HG03159 (cell line): ENCODE measurements at regions not wholly inside any gene's neighbourhood (a gene's known extent, or its start where the extent isn't known, plus 50 kb on each side); places are given as distances from the start of the nearest gene placed in this dataset.
"Not testable (repeated sequence)": the region's sequence is repeated elsewhere in the genome, so short reads cannot be mapped to it uniquely, and the experiment has no call there.

Experiments
- ATAC-seq: cut with Tn5 transposase; IDR thresholded peaks from one replicate; pipeline ENCODE4 v1.9.1; 2021; ENCODE audit warnings: mild to moderate bottlenecking, moderate library complexity; ENCODE audit not compliant: unreplicated experiment

DNA sequence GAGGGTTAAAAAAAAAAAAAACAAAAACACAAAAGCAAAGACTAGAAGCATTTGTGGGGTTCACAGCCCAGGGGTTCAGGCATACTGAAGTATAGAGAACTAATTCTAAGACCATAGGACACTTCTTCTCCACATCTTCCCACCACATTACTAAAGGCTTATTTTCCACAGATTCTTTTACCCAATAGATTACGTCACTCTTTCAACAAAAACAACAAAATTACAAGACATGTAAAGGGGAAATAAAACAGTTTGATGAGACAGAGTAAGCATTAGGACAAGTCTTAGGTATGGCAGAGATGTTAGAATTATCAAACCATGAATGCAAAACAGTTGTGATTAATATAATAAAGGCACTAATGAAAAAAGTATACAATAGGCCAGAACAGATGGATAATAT, 2013.7 kb downstream of the MRPL39 start:
- ATAC-seq, result no peak

DNA sequence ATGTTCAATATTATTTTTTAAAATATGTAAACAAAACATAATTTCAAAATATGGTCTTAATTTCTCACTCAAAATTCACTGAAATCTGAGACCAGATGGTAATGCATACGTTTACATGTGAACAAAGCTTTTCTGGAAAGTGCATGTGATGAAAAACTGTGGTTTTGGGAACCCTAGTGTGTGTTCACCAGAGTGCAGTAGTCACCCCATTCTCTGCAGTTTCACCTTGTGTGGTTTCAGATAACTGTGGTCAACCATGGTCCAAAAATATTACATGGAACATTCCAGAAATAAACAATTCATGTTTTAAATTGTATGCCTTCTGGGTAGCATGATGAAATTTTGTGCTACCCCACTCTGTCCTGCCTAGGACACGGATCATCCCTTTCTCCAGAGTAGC, 2021.9 kb downstream of the MRPL39 start:
- no peak for ATAC-seq

DNA sequence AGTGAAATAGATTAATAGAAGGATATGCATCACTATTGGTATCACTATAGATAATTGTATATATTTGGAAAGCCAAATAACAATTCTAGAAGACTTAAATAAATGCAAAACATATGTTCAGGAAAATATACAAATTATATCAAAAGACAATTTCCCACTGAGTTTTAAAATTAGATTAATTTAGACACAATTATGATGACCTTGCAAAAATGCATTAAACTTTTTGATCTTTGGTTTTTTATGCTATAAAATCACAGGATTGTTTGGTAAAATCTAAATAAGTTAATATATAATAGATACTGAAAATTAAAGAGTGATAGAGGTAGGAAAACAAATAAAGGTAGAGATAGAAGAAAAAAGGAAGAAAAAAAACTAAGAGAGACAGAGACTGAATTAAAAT, 2027.7 kb downstream of the MRPL39 start:
- ATAC-seq, result no peak

DNA sequence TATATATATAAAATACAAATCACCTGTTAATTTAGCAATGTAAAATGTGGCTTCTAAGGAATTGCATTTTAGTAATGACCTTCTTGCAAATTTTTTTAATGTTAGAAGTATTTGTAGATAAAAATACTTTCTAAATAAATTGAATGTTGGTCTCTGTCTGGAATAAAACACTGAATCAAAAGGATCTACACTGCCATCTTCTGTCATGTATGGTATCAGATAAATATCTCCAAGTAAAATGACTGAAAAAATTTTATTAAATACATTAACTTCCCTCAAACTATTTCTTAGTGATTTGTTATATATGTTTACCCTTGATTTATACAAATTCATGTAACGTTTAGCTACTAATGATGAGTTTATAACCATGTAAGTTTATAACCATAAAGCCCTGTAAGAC, 2029.3 kb downstream of the MRPL39 start:
- ATAC-seq, result no peak

DNA sequence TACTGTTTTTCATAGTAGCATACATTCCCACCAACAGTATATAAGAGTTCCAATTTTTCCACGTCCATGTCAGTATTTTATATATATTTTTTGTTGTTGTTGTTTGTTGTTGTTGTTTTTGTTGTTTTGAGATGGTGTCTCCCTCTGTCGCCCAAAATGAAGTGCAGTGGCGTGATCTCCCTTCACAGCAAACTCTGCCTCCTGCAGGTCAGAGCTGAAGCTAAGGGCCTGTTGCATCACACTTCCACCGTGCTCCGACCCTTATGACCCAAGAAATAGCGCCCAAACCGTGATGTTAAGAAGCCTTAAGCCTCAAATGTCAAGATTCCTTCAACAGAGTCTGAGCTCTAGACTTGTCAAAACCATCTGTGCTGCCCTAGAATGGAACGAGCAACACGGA, 2032.3 kb downstream of the MRPL39 start:
- no peak for ATAC-seq

DNA sequence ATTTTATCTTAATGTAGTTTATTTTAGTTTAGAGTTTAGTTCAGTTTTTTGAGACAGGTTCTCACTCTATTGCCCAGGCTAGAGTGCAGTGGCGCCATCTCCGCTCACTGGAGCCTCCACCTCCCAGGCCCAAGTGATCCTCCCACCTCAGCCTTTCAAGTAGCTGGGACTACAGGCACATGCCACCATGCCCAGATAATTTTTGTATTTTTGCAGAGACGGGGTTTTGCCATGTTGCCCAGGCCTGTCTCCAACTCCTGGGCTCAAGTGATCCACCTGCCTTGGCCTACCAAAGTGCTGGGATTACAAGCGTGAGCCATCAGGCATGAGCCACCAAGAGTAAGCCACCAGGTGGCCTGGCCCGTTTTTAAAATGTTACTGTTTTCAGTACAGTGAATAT, 2058.4 kb downstream of the MRPL39 start:
- not testable (repeated sequence) for ATAC-seq

DNA sequence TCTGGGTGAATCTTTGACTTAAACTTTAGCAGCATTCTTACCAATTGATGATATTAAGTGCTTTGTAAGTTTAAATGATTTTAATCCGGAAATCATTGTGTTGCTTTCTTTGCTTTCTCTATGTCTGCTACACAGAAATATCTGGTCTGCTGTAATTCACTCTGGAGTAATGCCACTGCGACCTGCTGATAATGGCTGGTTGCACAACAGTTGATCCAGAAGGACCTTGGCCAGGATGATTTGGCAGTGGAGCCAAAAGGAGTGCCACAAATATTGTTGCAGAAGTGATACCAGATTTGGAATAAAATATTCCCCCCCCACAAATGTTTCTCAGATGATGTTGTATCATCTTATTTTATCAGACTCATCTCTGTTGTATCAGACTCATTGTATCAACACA, 2063.9 kb downstream of the MRPL39 start:
- no peak for ATAC-seq

DNA sequence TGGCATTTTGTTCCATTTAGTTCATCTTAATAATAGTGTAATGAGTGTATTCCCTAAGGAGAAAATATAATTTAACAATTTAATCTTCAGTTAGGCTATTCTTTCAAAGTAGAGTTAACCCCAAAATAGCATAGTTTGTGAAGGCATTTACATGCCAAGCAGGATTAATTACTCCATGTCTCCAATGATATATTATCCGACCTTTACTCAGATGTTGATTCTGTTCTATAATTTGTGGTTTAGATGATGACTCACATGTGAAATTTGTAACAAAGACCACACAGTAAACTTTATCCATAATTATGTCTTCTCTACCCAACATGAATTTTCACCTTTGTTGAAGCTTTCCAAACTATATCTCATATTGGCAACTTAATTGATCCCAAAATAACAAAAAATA, 2065.2 kb downstream of the MRPL39 start:
- no peak for ATAC-seq

DNA sequence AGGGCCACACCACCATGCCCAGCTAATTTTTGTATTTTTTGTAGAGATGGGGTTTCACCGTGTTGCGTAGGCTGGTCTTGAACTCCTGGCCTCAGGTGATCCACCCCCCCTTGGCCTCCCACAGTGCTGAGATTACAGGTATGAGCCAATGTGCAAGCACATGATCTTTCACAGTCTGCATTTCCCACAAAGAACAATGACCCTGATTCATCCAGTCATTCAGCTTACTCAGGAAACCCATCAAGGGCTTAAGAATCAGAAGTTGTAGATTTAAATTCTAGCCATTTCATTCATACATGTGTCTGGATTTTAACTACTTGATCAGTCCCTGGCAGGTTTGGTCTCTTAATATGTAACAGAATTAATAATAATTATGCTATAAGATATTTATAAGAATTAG, 2065.7 kb downstream of the MRPL39 start:
- no peak for ATAC-seq

DNA sequence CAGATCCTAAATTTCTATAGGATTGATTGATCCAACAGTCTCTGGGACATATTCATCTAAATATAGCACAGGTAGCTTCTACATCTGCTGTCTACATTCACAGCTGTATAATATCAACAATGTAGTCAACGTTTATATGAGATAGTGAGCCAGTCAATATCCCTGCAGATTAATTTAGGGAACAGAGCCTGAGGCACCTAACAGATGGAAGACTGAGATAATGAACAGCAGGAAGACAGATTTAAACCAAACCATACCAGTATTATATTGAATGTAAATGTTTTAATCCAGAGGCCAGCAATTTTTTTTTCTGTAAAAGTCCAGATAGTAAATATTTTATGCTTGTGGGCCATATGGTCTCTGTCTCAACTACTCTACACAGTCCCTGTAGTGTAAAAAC, 2072.4 kb downstream of the MRPL39 start:
- ATAC-seq, result no peak

DNA sequence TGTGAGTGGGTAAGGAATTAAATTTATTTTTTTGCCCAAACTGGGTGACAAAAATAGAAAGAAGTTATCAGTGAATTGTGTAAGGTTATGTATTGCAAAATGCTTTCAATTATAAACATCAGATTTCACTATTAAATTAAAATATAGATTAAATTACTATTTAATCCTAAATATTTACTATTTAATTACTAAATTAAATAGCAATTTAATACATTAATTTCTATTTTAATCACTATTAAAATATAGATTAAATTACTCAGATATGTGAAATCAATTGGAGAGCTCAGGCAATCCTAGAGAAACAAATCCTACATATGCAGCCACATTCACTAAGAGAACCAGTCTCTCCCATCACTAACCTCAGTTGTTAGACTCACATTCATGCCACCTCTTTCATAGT, 2075.8 kb downstream of the MRPL39 start:
- no peak for ATAC-seq

DNA sequence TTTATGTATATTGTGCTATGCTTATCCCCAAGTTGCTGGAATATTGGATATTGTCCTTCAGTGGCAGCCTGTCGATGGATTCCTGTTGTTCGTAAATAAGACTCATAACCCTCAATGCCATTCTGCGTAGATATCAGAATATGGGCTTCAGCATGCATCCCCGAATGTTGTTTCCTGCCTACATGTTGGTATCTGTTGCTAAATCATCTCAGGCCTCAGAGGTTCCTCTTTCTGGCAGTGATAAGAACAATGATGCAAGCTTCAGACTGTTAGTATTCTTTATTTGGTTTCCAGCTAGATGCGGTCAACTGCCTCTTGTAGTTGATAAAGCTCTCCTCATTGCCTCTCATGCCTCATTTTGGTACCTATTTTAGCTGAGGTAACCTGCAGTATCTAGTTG, 2082.6 kb downstream of the MRPL39 start:
- ATAC-seq, result no peak

DNA sequence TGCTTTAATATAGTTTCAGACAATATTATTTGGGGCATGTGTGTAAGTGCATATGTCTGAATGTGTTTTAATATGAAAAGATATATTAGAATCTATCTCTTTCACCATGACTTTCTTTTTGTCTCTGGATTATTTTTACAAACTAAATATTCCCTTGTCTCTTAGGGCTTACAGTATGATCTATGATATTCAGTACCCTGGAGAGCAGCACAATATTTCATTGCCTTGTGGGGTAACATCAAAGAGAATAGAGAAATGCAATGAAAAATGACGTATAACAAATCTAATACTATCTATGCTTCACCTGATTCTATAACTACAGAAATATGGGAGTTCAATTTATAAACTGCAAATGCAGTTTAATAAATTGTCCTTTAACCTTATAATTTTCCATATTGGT, 2084.5 kb downstream of the MRPL39 start:
- ATAC-seq, result no peak

DNA sequence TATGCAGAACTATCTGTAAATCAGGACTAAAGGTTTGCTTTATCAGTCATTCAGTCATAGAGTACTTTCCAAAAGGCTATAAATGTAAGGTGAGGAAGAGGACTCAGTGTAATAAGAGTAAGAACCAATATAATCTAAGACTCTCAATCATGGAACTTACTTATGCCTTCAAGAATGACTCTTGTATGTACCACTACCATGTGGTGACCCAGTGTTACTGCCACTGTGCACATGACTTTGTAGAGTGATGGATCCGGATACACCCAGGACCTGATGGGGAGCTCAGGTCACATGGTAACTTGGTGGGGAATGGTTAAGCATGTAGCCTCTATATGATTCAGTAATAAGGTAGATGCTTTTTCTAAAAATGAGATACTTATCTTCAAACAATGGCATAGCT, 2099.8 kb downstream of the MRPL39 start:
- ATAC-seq, result peak; percentile 65

DNA sequence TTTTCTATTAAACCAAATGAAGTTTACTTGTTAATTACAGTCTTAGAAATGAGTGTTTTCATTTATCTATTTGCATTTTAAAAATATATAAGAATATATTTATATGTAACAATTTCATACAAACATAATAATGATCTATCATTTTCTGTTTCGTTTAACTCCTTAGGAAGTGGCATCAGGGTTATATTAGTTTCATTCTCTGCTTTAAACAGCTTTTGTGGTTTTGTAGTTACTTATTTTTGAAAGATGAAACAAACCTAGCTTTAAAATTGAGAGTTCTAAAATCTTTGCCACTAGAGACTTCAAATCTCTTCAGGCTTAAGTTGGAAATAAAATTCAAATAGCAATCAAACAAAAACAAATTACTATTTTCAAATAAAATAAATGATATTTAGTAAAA, 2110.6 kb downstream of the MRPL39 start:
- peak; percentile 96 for ATAC-seq

DNA sequence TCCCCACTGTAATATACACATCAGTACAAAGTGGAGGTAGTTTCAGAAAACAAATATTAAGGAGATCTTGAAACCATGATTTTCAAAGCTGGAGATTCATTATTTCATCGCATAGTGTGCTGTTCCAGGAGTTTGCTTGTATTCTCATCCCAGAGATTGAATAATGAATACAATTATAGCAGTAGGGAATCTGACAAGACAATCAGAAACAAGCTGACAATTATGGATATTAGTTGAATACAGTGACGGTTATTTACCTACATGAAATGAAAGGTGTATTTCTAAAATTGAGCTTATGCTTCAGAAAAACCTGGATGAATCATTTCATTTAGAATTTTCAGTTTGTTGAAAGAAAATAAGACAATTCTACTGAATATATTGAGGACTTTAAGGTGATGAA, 2119.0 kb downstream of the MRPL39 start:
- no peak for ATAC-seq

DNA sequence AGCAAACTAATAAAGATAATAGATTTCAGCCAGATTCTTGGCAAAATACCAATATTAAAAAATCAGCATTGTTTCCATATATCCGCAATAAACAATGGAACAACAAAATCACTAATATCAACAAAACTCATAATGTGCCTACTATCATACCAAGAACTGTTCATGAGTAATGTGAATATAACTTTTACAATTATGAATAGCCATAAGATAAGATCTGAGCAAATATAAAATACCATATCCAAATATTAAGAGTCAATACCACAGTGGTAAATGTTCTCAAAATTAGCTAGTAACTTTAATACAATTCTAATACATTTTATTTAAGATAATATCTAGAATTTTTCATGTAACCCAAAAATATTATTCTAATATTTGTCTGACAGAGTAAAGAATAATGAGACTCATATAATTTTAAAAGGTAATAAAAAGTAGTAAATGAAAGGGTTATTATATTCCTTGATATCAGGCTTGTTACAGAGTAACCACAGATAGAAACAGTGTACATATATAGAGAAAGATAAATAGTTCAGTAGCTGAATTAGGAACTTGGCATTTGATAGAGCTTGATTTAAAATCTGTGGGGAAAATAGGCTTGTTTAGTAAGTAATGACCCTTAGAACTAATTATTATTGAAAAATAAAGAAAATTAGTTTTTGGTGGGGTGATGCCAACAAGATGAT, 2126.6 kb downstream of the MRPL39 start:
- ATAC-seq, result no peak

DNA sequence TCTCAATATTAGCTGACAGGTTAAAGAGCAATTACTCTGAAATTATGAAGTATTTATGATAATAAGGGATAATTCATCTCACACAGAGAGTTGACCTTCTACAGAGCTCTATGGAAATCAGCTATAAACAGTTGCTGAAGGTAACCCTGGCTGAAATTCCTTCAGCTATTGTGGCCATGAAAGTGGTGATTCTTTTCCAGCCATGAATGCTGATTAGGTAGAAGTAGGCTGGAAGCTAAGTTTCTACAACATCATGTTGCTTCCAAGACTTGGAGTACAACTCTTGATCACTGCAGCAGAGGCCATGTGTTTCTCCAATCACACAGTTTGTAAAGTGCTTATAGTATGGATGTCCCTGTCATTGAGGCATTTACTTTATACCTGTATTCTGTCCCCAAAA, 2128.9 kb downstream of the MRPL39 start:
- no peak for ATAC-seq

DNA sequence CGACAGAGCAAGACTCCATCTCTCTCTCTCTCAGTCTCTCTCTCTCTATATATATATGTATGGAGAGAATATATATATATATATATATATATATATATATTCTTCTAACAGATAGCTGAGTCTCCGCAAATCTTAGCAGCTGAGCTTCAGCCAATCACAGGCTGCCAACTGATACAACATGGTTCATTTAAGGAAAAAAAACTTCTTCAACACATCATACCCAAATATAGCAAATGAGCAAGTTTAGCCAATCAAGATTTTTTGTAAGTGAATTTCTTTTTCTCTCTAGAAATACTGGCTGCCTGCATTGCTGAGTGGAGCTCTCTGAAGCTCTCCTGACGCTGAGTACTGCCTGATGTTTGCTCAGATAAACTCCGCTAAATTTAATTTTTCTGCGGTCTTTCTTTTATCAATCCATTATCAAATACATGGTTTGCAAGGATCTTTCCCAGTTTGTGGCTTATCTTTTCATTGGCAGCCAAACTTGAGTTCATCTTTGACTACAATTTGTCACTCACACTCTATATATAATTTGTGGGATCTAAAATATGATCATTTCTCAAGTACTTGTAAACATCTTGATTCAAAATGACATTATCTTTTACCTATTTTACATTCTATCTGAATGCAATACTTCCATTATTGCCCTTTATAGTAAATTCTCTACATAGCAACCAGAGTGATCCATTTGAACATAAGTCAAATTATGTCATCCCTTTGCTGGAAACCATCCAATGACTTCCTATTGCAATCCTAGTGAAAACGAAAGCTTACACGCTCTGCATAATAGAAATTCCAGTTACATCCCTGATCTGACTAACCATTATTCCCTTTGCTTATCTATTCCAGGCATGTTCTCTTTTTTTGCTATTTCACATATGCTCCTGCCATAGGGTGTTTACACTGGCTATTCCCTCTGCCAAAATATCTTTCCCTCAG, 2131.7 kb downstream of the MRPL39 start:
- no peak for ATAC-seq

DNA sequence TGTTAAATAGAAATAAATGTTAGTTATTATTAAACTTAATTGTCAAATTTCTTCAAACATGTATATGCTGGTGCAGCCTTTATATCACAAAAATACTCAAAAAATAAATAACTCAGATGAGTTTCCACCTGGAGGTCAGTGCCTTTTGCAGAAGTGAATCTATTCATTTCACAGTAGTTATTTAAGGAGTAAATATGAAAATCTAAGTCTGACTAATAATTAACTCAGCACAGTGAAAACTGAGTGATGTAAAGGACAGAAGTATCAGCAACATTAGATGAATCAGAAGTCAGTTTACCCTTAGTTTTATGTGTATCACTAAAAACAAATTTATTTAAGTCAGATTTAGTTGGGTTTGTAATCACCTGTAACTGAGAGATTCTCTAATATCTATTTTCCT, 2135.4 kb downstream of the MRPL39 start:
- peak; percentile 98 for ATAC-seq

DNA sequence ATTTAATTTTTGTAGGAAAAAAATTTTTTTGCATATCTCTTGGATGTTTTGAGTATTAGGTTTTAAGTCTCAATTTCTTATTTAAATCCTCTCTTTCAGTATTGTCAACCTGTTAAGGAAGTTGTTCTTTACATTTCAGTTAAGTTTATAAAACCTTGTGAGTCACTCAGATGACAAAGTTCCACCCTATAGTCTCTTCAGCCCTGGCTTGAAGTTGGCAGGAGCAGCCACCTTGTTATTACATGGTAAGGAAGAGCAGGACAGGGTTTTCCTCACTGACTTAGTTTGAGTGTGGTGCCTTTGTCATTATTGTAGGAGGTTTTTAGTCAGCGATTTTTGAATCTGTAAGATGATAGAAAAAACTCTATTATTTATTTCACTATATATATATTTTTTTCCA, 2143.9 kb downstream of the MRPL39 start:
- ATAC-seq, result no peak

DNA sequence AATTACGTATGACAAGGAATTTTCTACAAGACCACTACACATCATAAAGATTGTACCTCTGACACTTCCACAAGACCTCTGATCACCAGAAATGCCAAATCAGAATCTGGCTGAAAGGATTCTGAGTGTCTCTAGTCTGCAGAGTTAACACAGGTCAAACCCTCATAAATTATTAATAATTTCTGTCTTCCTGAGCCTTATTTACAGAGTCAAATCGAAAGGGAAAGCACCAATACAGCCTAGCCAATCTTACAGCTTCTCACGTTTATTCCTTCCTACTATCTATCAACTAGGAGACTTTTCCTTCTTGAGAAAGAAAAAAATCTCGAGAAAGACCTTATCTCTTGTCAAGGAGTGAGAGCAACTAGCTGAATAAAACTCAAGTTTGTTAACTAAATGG, 2151.6 kb downstream of the MRPL39 start:
- ATAC-seq, result peak; percentile 71
